NCI-H345 (cell line): ENCODE measurements at regions not wholly inside any gene's neighbourhood (a gene's known extent, or its start where the extent isn't known, plus 50 kb on each side); places are given as distances from the start of the nearest gene placed in this dataset.

Experiments used
- DNase-seq: peaks from one replicate; lab custom pipeline; 2025; lab: John Stamatoyannopoulos, UW

- DNase-seq: no peak
Measured at GRCh38 chr5:161235569-161235968, 311.0 kb downstream of the GABRB2 start.

DNA sequence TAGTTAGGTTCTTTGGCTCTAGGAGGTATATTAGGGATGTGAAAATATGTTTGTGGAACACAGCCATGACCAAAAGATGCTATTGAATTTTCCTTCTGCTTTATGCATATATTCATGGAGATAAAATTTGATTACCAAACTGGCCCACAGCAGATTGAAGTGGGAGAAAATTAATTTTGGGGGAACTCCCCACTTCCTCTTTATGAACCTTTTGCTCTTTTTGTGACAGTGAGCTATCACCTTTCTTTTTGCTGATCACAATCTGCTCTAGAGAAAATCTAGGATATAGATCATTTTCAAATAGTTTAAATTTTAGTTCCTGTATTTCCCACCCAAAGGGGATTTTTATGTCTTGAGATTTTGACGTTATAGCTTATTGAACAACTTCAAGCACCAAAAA, 313.0 kb downstream of the GABRB2 start:
- no peak for DNase-seq

GRCh38 chr5:161230221-161230620, 316.3 kb downstream of the GABRB2 start:
- peak; percentile 88 for DNase-seq

- DNase-seq: no peak
Measured at GRCh38 chr5:161219816-161220215, 326.7 kb downstream of the GABRB2 start.

- no peak for DNase-seq
Measured at GRCh38 chr5:161216877-161217276, 329.6 kb downstream of the GABRB2 start.

GRCh38 chr5:161212123-161212712, 334.3 kb downstream of the GABRB2 start:
- no peak for DNase-seq

GRCh38 chr5:161201558-161201957, 345.0 kb downstream of the GABRB2 start:
- DNase-seq: no peak

DNA sequence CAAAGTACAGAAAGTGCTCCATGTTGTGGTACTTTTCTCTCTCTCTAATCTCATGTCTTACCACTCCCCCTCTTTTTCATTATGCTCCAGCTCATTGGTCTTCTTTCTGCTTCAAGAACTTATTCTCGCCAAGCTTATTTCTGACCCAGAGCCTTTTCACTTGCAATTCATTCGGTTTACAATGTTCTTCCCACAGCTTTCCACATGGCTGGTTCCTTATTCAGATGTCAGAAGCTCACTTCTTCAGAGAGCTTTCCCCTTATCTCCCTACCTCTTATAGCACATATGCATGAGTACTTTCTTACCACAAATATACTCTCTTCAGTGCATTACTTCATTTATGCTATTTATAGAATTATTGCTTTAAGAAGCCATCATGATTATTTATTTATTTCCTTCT, 338.8 kb upstream of the ATP10B start:
- no peak for DNase-seq

GRCh38 chr5:161190086-161190485, 338.1 kb upstream of the ATP10B start:
- DNase-seq: no peak

- no peak for DNase-seq
Measured at GRCh38 chr5:161189452-161189851, 337.4 kb upstream of the ATP10B start.

DNA sequence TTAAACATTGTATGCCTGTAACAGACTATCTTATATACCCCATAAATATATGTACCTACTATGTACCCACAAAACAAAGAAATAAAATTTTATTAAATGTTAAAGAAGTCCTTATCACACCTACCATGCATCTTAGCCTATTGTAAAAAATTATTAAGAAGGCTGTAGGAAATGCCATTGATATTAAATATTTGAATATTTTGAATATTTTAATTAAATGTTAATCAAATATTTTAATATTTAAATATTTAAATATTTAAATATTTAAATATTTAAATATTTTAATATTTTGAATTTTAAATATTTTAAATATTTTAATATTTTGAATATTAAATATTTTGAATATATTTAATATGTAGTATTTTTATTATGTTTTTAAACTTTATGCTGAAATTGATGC, 331.5 kb upstream of the ATP10B start:
- DNase-seq: no peak

GRCh38 chr5:161176221-161176620, 324.2 kb upstream of the ATP10B start:
- no peak for DNase-seq

DNA sequence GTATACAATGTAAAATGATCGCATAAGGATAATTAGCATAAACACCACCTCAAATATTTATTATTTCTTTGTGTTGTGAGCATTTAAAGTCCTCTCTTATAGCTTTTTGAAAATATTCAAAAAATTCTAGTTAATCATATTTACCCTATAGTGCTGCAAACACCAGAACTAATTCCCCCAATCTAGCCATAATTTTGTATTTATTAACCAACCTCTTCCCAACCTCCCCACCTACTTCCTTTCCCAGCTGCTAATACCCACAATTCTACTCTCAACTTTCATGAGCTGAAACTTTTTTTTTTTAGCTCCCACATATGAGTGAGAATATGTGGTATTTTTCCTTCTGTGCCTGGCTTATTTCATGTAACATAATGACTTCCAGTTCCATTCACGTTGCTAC, 317.8 kb upstream of the ATP10B start:
- no peak for DNase-seq

DNA sequence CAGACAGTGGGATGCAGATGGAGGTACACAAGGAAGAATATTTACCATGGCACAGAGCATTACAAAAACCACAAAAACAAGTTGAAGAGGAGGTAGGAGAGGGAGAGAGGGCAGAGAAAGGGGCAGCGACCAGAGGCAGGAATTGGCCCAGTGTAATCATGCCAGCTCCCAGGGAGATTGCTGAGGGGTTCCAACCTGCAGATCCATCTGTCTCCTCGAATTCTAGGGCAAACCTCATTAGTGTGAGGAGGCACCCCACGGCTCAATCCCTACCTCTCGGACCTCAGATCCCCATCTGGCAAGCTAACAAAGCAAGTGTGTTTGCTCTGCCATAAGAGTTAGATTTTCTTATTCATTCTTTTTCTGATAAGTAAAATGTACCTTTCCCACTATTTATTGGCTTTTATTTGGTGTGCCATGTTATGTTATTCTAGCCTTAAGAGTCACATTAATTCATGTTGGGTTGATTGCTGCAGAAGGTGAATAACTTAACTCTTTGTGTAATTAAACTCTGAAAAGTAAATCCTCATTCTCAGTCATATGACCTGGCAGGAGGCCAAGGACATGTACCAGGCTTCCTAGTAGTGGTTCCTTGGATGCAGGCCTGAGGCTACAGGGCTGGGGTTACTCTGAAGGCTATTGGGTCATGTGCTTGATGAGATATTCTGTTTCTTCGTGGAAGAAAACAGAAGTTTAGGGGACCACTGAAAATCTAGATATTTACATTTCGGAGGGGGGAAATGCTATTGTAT, 315.2 kb upstream of the ATP10B start:
- DNase-seq: peak; percentile 73

- no peak for DNase-seq
Measured at GRCh38 chr5:161165998-161166660, 314.1 kb upstream of the ATP10B start.

- DNase-seq: no peak
Measured at GRCh38 chr5:161157925-161158324, 305.9 kb upstream of the ATP10B start.

- no peak for DNase-seq
Measured at GRCh38 chr5:161155451-161155850, 303.4 kb upstream of the ATP10B start.

DNA sequence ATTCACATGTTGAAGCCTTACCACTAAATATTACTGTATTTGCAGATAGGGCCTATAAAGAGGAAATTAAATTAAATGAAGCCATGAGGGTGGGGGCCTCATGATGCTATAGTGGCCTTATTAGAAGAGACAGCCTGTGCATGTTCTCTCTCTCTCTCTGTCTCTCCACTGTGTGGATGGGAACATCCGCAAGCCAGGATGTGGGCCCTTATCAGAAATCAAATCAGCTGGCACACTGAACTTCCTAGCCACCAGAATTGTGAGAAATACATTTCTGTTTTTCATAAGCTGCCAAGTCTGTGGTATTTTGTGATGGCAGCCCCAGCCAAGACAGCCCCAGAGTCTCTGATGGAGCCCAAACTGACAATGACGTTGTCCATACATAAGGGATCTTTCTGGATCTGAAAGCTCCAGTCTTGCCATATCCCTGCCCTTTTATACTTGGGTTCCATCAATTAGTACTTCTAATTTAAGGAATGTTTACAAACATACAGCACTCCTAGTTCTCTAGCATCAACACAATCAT, 300.5 kb upstream of the ATP10B start:
- DNase-seq: no peak

DNA sequence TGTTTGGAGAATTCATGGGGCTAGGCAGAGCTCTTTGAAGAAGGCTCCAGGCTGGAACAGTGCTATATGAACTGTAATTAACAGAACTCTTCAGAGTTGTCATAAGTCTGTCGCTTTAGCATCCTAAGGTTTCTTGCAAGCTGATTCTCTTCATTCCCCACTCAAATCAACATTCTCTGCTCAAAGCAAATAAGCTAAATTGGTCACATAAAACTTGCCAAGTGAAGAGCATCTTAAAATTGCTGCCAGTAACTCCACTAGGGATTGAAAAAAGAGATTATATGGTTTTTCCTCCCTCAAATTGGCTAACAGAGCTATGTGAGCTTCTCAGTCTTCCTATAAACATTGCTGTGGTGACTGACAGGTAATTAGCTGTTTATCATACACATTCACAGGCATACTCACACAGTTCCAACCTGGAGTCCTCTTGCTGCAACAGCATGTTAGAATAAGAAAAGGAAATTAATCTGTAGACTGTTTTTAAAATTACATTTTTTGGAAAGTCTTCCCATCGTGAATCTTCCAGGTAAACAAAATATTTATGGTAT, 298.5 kb upstream of the ATP10B start:
- no peak for DNase-seq

- DNase-seq: no peak
Measured at GRCh38 chr5:161149078-161149477, 297.1 kb upstream of the ATP10B start.

GRCh38 chr5:161138751-161139455, 286.9 kb upstream of the ATP10B start:
- DNase-seq: no peak

- DNase-seq: no peak
Measured at GRCh38 chr5:161134956-161135355, 282.9 kb upstream of the ATP10B start.
